Epithelial cell of prostate (primary cell): ENCODE measurements at regions not wholly inside any gene's neighbourhood (a gene's known extent, or its start where the extent isn't known, plus 50 kb on each side); places are given as distances from the start of the nearest gene placed in this dataset.
"Not testable (repeated sequence)": the region's sequence is repeated elsewhere in the genome, so short reads cannot be mapped to it uniquely, and the experiment has no call there.

Experiments used
- DNase-seq: peaks from one replicate; pipeline ENCODE4 v3.0.0-alpha.2; 2011; ENCODE audit warnings: low read depth, low spot score
- H3K27ac ChIP-seq: fragments of 450-650 bp; 2 replicates; pipeline ENCODE4 v1.5.1; 2017; ENCODE audit warnings: mild to moderate bottlenecking

DNA sequence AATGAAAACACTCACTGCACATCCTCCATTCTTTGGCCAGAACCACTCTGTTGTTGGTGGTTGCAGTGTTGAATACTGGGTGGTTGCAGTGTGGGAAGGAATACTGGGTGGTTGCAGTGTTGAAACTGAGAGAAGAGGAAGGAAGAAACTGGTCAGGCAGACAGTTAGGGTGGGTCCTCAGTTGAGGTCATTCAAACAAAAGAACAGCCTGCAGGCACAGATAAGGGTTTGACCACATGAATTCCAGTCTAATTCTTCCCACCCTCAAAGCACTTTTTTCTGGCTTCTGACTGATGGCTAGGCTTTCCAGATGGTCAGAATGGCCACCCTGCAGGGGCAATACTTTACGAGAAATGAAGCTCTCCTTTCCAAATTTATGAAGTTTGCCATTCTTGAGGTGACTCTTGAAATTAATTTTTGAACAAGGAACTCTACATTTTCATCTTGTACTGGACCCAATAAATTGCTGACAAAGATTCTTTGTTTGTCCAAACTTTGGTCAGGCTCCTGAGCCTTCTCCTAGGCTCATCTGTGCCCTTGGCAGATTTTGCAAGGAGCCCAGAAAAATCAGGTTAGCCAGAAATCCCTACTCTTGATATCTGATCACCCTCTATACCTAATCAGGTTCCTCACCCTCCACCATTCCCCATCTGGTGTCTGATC, 596.6 kb upstream of the CDH5 start:
- H3K27ac ChIP-seq, result no peak overlapping the region
- no peak for DNase-seq

DNA sequence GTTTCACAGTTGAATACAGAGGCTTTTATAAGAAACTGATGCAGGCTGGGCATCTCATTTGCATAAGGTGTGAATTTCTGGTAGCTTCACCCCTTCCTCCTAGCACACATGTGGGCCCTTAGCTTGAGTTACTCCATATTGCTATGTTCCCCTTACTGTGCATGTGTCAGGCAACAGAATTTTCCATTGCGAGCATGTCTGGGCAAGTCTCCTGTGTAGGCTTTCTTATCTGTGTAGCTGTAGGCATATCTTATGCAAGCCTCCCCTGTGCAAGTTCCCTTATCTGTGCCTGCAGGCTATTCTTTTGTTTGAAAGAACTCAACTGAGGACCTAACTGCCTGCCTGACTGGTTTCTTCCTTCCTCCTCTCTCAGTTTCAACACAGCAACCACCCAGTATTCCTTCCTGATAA, 597.4 kb upstream of the CDH5 start:
- no peak for DNase-seq
- H3K27ac ChIP-seq, result no peak overlapping the region

DNA sequence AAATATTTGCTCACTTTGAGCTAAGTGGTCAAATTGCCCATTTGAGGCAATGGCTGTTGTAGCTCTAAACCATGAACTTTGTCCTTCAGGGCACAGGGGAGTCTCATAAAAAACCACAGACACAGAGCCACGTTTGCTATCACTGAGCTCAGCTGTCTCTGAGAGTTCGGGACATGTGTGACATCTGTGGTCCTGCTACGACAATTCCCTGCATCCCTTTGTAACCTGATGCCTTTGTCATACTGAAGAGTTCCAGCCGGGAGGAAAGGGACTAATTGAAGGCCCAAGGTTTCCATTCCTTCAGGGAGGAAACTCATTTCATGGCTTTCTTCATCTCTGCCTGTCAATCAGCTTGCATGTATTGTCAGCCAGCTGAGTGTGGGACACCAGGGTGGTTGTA, 599.4 kb upstream of the CDH5 start:
- H3K27ac ChIP-seq, result no peak overlapping the region
- no peak for DNase-seq

DNA sequence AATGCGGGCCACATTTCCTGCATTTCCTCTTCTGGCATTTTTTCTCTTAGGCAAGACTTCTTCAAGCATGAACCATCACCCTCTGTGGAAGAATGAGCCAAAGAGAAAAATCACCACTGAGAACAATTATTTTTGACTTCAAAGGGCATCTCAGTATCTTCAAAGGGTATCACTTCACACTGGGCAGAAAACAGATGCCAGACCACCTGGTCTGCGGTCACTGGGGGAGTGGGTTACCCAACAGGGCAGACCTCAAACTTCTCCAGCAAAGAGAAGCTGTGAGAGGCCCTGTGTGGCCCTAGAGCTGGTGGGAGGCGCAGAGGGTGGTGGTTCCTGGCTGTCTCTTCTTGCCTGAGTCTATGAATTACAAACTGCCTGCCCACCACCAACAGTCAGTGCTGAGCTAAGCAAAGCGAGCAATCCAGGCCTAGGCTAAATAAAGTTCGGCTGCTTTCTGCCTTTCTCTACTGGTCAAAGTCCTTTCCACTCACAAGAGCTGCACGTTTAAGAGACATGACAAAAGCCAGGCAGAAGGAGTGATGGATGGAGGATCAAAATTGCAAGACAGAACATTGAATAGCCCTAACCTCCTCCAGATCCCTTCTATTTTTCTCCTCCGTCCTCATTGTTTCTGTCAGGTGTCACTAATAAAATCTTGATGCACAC, 602.7 kb upstream of the CDH5 start:
- no peak overlapping the region for H3K27ac ChIP-seq
- no peak for DNase-seq

DNA sequence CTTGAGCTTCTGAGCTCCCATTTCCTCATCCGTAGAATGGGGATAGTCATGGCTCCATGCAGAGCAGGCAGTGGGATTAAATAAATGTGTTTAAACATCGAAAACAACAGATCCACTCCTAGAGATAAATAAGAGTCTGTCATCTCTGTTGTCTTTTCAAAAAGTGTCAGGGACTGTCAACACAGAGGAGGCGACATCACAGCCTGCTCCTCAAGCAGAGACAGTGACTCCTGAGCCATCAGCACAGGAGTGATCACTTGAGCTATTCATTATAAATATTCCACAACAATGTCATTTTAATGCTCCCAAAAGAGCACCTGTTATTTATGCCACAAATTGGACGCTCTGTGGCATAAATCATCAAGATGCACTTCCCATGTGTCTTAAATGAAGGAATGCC, 605.6 kb upstream of the CDH5 start:
- DNase-seq, result no peak
- no peak overlapping the region for H3K27ac ChIP-seq

DNA sequence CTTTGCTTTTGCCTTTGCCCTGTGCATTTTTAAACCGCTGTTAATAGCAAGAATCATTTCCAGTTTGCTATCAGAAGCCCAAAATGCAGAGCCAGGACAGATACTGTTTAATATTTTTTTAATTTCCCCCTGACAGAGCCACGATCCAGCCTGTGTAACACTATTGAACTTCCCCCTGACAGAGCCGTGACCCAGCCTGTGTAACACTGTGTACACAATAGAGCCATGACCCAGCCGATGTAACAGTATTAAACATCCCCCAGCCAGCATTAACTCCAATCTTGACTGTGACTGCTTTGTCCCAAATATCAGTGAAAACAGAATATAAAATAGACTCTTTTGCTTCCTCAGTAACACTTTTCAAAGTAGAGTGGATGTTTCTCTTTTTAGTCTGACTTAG, 607.9 kb upstream of the CDH5 start:
- no peak overlapping the region for H3K27ac ChIP-seq
- DNase-seq, result no peak

DNA sequence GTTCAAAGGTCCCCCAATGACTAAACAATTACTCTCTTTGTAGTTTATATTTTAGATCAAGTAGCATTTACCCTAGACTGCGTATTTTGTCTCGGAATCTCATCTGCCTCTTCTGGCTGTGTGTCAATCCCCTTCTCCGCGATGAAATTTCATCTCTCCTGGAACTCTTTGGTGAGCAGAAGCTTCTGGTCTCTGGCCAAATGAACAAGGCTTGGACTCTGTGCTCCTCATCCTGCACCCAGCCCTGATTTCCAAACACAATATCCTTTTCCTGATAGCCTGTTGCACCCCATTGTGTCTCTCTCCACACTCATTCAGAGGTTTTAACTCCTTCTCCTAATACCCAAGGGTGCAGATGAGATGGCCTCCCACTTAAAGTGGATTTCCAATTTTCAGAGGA, 609.4 kb upstream of the CDH5 start:
- no peak for DNase-seq
- no peak overlapping the region for H3K27ac ChIP-seq

DNA sequence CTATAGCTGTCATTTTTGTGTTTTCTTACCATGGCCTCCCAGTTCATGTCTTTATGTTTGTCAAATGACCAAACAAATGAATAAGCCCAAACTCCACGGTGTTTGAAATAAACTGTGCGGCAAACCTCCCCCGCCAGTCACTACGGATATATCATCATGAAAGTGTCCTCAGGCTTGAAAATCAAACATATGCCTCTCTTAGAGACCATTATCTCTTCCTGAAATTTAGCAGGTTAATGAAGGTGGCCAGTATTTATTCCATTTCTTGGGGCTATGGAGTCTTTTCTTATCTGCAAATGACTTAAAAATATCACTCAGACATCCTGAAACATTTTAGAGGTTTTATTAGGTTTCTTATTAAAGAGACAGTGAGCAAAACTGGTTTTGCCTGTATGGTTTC, 610.3 kb upstream of the CDH5 start:
- no peak overlapping the region for H3K27ac ChIP-seq
- no peak for DNase-seq

DNA sequence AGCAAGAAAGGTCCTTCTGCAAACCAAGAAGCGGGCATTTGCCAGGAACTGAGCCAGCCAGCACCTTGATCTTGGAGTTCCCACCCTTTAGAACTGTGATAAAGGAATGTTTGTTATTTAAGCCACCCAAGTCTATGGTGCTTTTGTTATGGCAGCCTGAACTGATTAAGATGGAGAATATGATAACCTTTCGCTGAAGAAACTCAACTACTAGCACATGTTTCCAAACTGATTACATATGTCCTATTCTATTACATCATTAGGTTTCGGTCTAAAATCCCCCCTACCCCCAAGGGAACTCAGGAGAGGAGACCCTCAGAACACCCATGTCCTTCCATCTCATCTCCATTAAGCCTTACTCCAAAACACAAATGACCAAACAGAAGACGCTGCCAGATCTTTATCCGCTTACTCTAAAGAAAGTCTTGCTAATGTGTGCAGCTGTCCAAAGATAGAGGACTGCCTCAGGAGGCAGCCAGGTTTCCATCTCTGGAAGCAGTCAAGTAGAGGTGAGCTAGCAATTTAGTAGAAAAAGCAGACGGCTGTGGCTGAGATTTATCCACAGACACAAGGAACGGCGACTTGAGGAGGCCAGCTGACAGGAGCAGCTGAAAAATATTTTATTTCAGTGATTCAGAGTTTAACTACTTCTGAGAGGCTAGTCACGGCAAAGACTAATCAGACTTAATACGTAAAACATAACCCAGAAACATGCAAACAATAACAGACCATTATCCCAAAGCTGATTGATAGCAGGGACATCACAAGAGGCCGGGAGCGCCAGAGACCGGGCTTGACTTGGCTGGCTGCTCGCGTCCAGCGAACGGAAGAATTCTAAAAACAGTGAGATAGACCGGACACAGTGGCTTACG, 611.4 kb upstream of the CDH5 start:
- DNase-seq, result no peak

DNA sequence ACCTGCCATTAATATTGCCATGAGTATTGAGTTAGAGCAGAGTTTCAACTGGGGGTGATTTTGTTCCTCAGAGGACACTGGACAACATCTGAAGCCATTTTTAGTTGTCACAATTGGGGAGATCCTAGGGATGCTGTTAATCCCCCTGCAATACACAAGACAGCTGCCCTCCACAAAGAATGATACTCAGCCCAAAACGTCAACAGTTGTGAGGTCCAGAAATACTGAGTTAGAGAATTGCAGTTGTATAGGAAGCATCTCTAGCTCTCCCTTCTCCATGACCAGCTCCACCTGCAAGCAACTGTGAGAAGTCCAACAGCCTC, 614.0 kb upstream of the CDH5 start:
- no peak overlapping the region for H3K27ac ChIP-seq
- DNase-seq, result no peak

More for the DNA sequence above, 611.4 kb upstream of the CDH5 start:
- no peak overlapping the region for H3K27ac ChIP-seq

DNA sequence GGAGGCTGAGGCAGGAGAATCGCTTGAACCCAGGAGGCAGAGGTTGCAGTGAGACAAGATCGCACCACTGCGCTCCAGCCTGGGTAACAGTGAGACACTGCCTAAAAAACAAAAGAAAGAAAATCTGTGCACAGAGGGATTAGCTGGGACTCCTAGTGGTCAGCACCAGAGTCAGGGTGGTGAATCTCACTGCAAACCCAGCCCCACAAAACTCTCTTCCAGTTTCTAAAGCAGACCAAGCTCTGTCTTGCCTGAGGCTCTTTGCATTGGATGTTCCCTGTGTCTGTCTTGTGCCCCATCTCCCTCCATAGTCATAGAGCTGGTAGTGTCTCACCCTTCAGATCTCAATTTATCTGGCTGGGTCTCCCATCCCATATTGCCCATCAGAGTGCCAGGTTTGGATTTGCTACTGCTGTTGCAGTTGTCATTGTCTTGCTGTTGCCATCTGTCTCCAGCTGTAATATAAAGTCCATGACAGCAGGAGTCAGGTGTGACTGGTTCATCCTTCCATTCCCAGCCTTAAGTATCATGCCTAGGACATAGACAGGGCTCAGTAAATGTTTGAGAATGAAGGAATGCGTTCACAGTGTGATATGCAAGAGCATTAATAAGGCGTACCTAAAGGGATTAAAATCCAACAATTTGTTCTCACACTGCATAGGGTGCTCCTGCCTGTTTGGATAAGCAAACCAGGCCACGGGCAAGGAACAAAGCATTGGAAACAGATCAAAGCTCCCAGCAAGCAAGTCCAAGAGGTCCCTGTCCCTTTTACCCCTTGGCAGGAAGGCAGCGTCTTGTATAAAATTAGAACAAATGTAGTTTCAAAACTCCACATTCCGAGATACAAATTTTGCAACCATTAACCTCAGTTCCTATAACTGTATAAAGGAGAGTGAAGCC, 614.6 kb upstream of the CDH5 start:
- H3K27ac ChIP-seq, result no peak overlapping the region

DNA sequence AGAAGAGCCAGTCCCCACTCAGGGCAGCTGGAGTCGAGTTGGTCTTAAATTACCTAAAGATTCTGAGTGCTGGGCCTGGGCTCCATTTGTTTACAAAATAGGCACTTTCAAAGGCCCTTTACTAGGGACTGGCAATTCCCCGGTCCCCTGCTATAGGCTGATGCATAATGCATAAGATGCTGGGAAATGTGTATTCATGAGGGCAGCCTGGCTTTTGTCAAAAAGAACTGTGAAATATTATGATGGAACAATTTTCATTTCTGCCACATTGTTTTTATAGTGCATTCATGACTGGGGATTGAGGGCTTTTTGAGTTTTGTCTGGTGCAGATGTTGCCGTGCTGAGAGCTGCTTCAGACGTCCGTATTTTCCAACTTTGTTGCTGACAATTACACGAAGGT, 617.0 kb upstream of the CDH5 start:
- no peak overlapping the region for H3K27ac ChIP-seq

More for the DNA sequence above, 614.6 kb upstream of the CDH5 start:
- DNase-seq, result no peak

DNA sequence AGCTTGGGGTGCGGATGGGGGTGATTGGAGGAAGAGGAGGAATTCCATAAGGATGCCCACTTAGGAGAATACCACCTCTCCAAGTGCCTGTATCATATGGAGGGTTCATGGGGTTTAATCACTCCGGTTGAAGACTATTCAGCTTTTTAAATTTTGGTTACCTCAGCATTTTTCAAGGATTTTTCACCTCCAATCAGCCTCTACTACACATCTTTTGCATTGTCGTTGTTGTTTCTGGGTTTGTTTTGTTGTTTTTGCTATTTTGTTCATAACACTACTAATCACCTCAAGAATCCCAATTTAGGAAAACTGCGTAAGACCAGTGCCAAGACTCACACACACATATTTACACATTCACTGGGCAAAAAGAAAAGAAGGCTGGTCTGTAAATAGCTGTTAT, 619.5 kb upstream of the CDH5 start:
- no peak for DNase-seq
- H3K27ac ChIP-seq, result no peak overlapping the region

More for the DNA sequence above, 617.0 kb upstream of the CDH5 start:
- DNase-seq, result no peak

DNA sequence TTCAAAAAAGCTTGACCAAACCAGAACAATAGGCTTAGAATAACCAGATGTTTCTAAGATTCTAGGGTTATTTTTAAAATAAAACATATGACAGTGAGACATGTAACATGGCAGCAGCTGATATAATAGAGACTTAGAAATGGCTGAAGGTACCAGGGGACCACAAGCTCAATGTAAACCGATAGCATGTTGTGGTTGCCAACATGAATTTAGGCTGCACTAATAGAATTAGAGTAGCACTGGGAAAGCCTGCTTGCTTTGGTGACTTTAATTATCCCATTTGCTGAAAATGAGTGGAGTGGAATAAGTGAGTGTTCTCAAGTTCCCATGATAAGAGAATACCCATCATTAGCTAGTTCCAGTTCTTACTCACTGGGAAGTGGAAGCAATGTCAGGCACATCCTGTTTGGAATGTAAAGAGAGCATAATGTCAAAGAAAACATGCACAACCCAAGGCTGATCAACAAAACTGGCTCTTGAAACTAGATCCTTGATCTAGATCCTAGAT, 621.2 kb upstream of the CDH5 start:
- H3K27ac ChIP-seq, result no peak overlapping the region
- DNase-seq, result no peak

DNA sequence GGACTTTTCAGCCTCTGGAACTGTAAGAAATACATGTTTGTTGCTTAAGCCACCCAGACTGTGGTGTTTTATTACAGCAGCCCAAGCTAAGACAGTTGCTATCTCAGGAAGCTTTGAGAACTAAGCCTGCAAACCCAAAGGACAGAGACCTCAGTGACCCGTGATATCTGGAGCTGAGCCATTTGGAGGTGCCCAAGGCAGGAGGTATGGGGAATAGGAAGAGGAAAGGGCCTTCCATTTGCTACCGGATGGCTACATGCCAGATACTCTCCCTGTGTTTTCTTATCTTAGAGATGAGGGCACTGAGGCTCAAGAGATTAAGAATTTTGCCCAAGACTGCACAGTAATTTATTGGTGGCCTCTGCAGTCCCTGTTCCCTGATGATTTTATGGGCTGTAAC, 622.1 kb upstream of the CDH5 start:
- no peak for DNase-seq
- H3K27ac ChIP-seq, result no peak overlapping the region

DNA sequence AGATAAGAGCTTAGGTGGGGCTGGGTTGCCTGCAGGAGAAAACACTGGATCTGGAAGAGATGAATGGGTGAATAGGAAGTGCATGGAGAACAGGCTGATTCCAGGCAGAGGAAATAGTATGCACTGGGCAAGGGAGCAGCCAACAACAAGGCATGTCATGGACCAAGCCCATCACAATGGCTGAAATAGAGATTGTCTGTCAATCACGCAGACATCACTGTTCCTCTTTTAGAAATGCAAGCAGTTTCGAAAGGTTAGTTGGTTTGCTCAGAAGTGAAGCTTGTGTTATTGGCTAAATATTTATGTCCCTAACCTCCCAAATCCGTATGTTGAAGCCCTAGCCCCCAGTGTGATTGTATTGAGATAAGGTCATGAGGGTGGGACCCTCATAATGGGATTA, 621.7 kb upstream of the CDH11 start:
- no peak overlapping the region for H3K27ac ChIP-seq

DNA sequence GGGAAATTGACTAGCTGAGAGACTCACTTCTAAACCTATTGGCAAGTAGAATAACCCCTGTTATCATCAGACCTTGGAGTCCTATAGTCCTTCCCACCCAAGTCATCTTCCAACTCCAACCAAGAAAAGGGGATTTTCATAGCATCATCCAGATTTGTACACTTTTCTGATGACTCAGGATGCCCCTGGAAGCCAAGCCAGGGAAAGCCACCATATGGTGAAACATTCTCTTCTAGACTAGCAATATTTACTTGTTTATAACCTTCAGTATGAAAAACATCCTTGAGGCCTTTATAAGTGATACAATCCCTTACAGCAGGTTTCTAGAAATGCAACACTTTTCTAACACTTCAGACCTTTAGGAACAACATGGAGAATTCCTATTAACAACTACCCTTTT, 618.8 kb upstream of the CDH11 start:
- no peak for DNase-seq

More for the DNA sequence above, 621.7 kb upstream of the CDH11 start:
- no peak for DNase-seq

DNA sequence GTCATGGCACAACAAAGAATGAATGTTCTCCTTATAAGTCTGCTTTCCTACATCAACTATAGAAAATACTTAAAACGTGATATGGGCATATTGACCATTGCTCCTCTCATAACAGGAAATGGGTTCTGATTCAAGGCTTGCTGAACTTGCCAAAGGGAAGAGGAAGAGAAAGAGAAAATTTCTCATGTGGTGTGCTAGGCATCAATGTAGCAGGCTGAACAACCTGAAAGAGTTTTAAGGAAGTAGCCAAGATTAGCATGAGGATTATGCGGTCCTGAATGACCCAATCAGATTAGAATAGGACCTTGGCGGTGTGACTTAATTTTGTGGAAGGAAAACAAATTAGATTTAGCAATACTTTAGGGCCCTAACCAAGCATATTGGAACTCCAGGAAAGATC, 617.7 kb upstream of the CDH11 start:
- H3K27ac ChIP-seq, result no peak overlapping the region
- no peak for DNase-seq

More for the DNA sequence above, 618.8 kb upstream of the CDH11 start:
- H3K27ac ChIP-seq, result no peak overlapping the region

DNA sequence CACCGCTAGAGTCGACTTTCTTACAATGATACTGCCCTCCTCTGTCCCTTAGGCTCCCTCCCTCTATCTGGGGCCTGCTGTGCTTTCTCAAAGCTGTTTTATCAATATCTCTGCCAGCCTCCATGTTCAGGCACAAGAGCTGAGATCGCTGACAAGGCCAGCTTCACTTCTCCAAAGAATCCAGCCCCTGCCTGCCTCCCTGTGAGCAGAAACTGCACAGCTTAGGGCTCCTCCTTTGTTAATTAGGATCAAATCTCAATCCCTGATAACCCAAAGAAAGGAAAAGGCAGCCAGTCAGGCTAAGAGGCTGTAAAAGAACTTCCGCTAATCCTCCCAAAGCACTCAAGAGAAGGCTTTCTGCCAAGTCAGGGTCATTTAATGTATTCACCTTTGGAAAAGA, 616.0 kb upstream of the CDH11 start:
- DNase-seq, result no peak
- H3K27ac ChIP-seq, result no peak overlapping the region

DNA sequence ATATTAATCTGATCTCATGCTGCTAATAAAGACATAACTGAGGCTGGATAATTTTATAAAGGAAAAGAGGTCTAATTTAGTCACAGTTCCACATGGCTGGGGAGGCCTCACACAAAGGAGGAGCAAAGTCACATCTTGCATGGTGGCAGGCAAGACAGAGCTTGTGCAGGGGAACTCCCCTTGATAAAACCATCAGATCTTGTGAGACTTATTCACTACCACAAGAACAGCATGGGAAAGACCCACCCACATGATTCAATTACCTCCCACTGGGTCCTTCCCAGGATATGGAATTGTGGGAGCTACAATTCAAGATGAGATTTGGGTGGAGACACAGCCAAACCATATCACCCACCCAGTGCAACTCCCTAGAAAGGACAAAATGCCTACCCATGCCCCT, 613.8 kb upstream of the CDH11 start:
- DNase-seq, result peak; percentile 14
- not testable (repeated sequence) for H3K27ac ChIP-seq
